H9 (cell line): ENCODE measurements at regions not wholly inside any gene's neighbourhood (a gene's known extent, or its start where the extent isn't known, plus 50 kb on each side); places are given as distances from the start of the nearest gene placed in this dataset.

Experiments used
- DNase-seq: peaks from one replicate; pipeline ENCODE4 v3.0.0-alpha.2; 2017
- H2AFZ ChIP-seq: one replicate; pipeline ENCODE4 v1.6.1; 2013; ENCODE audit warnings: mild to moderate bottlenecking, low read length, control low read depth, moderate library complexity
- H2AK5ac ChIP-seq: 2 replicates; pipeline ENCODE4 v1.6.1; 2013; ENCODE audit warnings: low read length, control low read depth, mixed read lengths; ENCODE audit not compliant: insufficient read length
- H2BK120ac ChIP-seq: one replicate; pipeline ENCODE4 v1.6.1; 2013; ENCODE audit warnings: low read depth, mild to moderate bottlenecking, low read length, control low read depth, inconsistent platforms; ENCODE audit not compliant: poor library complexity, severe bottlenecking
- H2BK12ac ChIP-seq: 2 replicates; pipeline ENCODE4 v1.6.1; 2013; ENCODE audit warnings: low read length, control low read depth, mixed read lengths, low read depth; ENCODE audit not compliant: insufficient read length
- H2BK15ac ChIP-seq: 2 replicates; pipeline ENCODE4 v1.6.1; 2013; ENCODE audit warnings: low read depth, low read length, control low read depth
- H2BK20ac ChIP-seq: one replicate; pipeline ENCODE4 v1.6.1; 2013; ENCODE audit warnings: low read depth, mild to moderate bottlenecking, low read length, control low read depth, inconsistent platforms; ENCODE audit not compliant: poor library complexity, severe bottlenecking
- H2BK5ac ChIP-seq: 2 replicates; pipeline ENCODE4 v1.6.1; 2013; ENCODE audit warnings: low read length, control low read depth, mixed read lengths; ENCODE audit not compliant: insufficient read length
- H3K14ac ChIP-seq: 2 replicates; pipeline ENCODE4 v1.6.1; 2013; ENCODE audit warnings: low read length, control low read depth; ENCODE audit not compliant: insufficient read depth
- H3K18ac ChIP-seq: 2 replicates; pipeline ENCODE4 v1.6.1; 2013; ENCODE audit warnings: low read depth, mild to moderate bottlenecking, mixed read lengths, low read length, control low read depth; ENCODE audit not compliant: insufficient read length
- H3K23ac ChIP-seq: 2 replicates; pipeline ENCODE4 v1.6.1; 2013; ENCODE audit warnings: low read length, control low read depth, mixed read lengths, low read depth; ENCODE audit not compliant: insufficient read length
- H3K23me2 ChIP-seq: 2 replicates; pipeline ENCODE4 v1.6.1; 2013; ENCODE audit warnings: low read depth, mild to moderate bottlenecking, mixed read lengths, low read length, control low read depth; ENCODE audit not compliant: insufficient read length, poor library complexity, severe bottlenecking
- H3K27ac ChIP-seq: 2 replicates; pipeline ENCODE4 v1.5.1; 2013; ENCODE audit warnings: low read length, control low read depth, mixed read lengths, low read depth; ENCODE audit not compliant: insufficient read length
- H3K27me3 ChIP-seq: 2 replicates; pipeline ENCODE4 v1.6.1; 2013; ENCODE audit warnings: low read length, control low read depth, inconsistent platforms; ENCODE audit not compliant: insufficient read depth
- H3K4ac ChIP-seq: 2 replicates; pipeline ENCODE4 v1.6.1; 2013; ENCODE audit warnings: low read depth, mild to moderate bottlenecking, control low read depth, inconsistent platforms, low read length, moderate library complexity
- H3K4me1 ChIP-seq: 2 replicates; pipeline ENCODE4 v1.6.1; 2013; ENCODE audit warnings: low read length, control low read depth, inconsistent platforms; ENCODE audit not compliant: insufficient read depth
- H3K4me2 ChIP-seq: 2 replicates; pipeline ENCODE4 v1.6.1; 2013; ENCODE audit warnings: low read length, control low read depth, mixed read lengths; ENCODE audit not compliant: insufficient read length, insufficient read depth
- H3K56ac ChIP-seq: 2 replicates; pipeline ENCODE4 v1.6.1; 2013; ENCODE audit warnings: low read depth, mild to moderate bottlenecking, mixed read lengths, low read length, control low read depth; ENCODE audit not compliant: insufficient read length
- H3K79me1 ChIP-seq: 2 replicates; pipeline ENCODE4 v1.6.1; 2013; ENCODE audit warnings: low read depth, mild to moderate bottlenecking, moderate library complexity, low read length, control low read depth, inconsistent platforms; ENCODE audit not compliant: insufficient read depth, poor library complexity, severe bottlenecking
- H3K79me2 ChIP-seq: 2 replicates; pipeline ENCODE4 v1.6.1; 2013; ENCODE audit warnings: low read length, control low read depth, inconsistent platforms; ENCODE audit not compliant: insufficient read depth
- H3K9ac ChIP-seq: 2 replicates; pipeline ENCODE4 v1.6.1; 2013; ENCODE audit warnings: low read length, control low read depth, mixed read lengths; ENCODE audit not compliant: insufficient read length; ENCODE audit errors: extremely low read depth
- H3K9me3 ChIP-seq: one replicate; pipeline ENCODE4 v1.6.1; 2013; ENCODE audit warnings: low read depth, low read length, inconsistent platforms; ENCODE audit not compliant: control insufficient read depth
- H3T11ph ChIP-seq: one replicate; pipeline ENCODE4 v1.6.1; 2013; ENCODE audit warnings: mild to moderate bottlenecking, low read length, control low read depth, inconsistent platforms
- H4K20me1 ChIP-seq: one replicate; pipeline ENCODE4 v1.6.1; 2013; ENCODE audit not compliant: control insufficient read depth, insufficient read length, insufficient read depth
- H4K5ac ChIP-seq: 2 replicates; pipeline ENCODE4 v1.6.1; 2013; ENCODE audit warnings: low read depth, mild to moderate bottlenecking, mixed read lengths, low read length, control low read depth; ENCODE audit not compliant: insufficient read length
- H4K8ac ChIP-seq: replicated peaks from 2 replicates; pipeline ENCODE4 v1.6.1; 2013; ENCODE audit warnings: low read length, control low read depth, mixed read lengths, low read depth; ENCODE audit not compliant: insufficient read length
- H4K91ac ChIP-seq: 2 replicates; pipeline ENCODE4 v1.6.1; 2013; ENCODE audit warnings: low read depth, mild to moderate bottlenecking, moderate library complexity, mixed read lengths, low read length, control low read depth; ENCODE audit not compliant: insufficient read length
- H3K27ac Mint-ChIP-seq, 3 experiments: 2 replicates in 2 of 3; 3 replicates in 1 of 3; pipeline ENCODE4 v1.8.0; 2020 to 2021; ENCODE audit warnings: mixed read lengths in 3 of 3, mild to moderate bottlenecking in 1 of 3, moderate library complexity in 1 of 3
- H3K27me3 Mint-ChIP-seq: 2 replicates; pipeline ENCODE4 v1.8.0; 2021; ENCODE audit warnings: low read depth, mild to moderate bottlenecking, moderate library complexity, mixed read lengths
- H3K36me3 Mint-ChIP-seq, 3 experiments: 2 replicates in 2 of 3; 3 replicates in 1 of 3; pipeline ENCODE4 v1.8.0; 2020 to 2021; ENCODE audit warnings: low read depth in 3 of 3, mixed read lengths in 3 of 3; ENCODE audit not compliant: insufficient read depth in 1 of 3
- H3K4me1 Mint-ChIP-seq, 2 experiments: 2 replicates each; pipeline ENCODE4 v1.8.0; 2020; ENCODE audit warnings: mixed read lengths in 2 of 2
- H3K4me3 Mint-ChIP-seq, 2 experiments: 2 replicates in 1 of 2; 3 replicates in 1 of 2; pipeline ENCODE4 v1.8.0; 2020 to 2021; ENCODE audit warnings: mild to moderate bottlenecking in 2 of 2, mixed read lengths in 2 of 2, moderate library complexity in 1 of 2
- H3K9me3 Mint-ChIP-seq, 2 experiments: 2 replicates in 1 of 2; 3 replicates in 1 of 2; pipeline ENCODE4 v1.8.0; 2020; ENCODE audit warnings: mild to moderate bottlenecking in 2 of 2, mixed read lengths in 2 of 2, moderate library complexity in 1 of 2
- CTCF ChIP-seq: fragments of 200-600 bp; sonication (generic); conservative IDR thresholded peaks from 3 replicates; pipeline ENCODE4 v1.8.0; 2021; ENCODE audit warnings: antibody characterized with exemption, mild to moderate bottlenecking
- WGBS: extraction: QIAGEN DNeasy Blood & Tissue Kit; methylation state at CpG from one replicate; pipeline ENCODE4 v1.1.7; 2013; ENCODE audit warnings: missing lambda C conversion rate, low lambda C conversion rate, mixed read lengths; ENCODE audit not compliant: insufficient read length; ENCODE audit errors: extremely low coverage; 5-methylcytosine and 5-hydroxymethylcytosine counted together

DNA sequence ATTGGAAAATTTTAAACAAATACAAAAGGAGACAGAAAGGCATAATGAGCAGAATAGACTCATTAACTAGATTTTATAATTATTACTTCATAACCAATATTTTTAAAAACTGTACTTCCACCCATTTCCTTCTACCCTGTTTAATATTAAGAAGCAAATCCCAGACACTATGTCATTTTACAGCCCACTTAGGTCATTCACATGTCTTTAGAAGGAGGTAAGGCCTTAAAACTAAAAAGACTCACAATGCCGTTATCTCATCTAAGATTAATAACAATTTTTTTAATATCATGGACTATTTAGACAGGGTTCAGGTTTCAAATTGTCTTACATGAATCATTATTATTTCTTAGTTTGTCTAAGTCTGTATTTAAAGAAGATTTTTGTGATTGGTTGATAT is 217.2 kb downstream of the NFKBIZ start:
- no peak overlapping the region for H4K8ac ChIP-seq
- H2BK12ac ChIP-seq: no peak overlapping the region
- H2AFZ ChIP-seq: no peak overlapping the region
- H3K14ac ChIP-seq: no peak overlapping the region
- H3K36me3 Mint-ChIP-seq: peaks cover 0 to 9% (median 3%) of the 10 kb centered on the region in 3 experiments; a peak in 3 of 7 replicates
- H3K23ac ChIP-seq: no peak overlapping the region
- no peak overlapping the region for H3K4me2 ChIP-seq
- no peak overlapping the region for H3K18ac ChIP-seq
- no peak overlapping the region for H2BK15ac ChIP-seq
- H3K9ac ChIP-seq: no peak overlapping the region
- no peaks in the 10 kb centered on the region for H3K27me3 Mint-ChIP-seq
- no peak for TF ChIP-seq CTCF
- H2BK120ac ChIP-seq: no peak overlapping the region
- no peak overlapping the region for H2BK20ac ChIP-seq
- no peaks in the 10 kb centered on the region for H3K9me3 ChIP-seq
- no peaks in the 10 kb centered on the region for H3K27me3 ChIP-seq
- no peak overlapping the region for H3K4me3 Mint-ChIP-seq
- H3K9me3 Mint-ChIP-seq: peaks cover 8 to 14% of the 10 kb centered on the region in 2 experiments; a peak in 4 of 5 replicates
- H3K4ac ChIP-seq: no peak overlapping the region
- H3K27ac Mint-ChIP-seq: no peak overlapping the region
- H2AK5ac ChIP-seq: no peak overlapping the region
- H4K20me1 ChIP-seq: no peaks in the 10 kb centered on the region
- H3K56ac ChIP-seq: no peak overlapping the region
- no peaks in the 10 kb centered on the region for H3K79me2 ChIP-seq
- no peak overlapping the region for H4K5ac ChIP-seq
- H4K91ac ChIP-seq: no peak overlapping the region
- no peaks in the 10 kb centered on the region for H3K79me1 ChIP-seq
- no peak overlapping the region for H3K27ac ChIP-seq
- no peak for DNase-seq
- no CpG with 5 or more reads among the region's 1 CpG for WGBS
- H3K4me1 Mint-ChIP-seq: no peaks in the 10 kb centered on the region
- H3K4me1 ChIP-seq: no peaks in the 10 kb centered on the region
- H3T11ph ChIP-seq: no peak overlapping the region
- no peak overlapping the region for H2BK5ac ChIP-seq
- H3K23me2 ChIP-seq: no peaks in the 10 kb centered on the region
